C4-2B (cell line): ENCODE measurements at regions not wholly inside any gene's neighbourhood (a gene's known extent, or its start where the extent isn't known, plus 50 kb on each side); places are given as distances from the start of the nearest gene placed in this dataset.
"Not testable (repeated sequence)": the region's sequence is repeated elsewhere in the genome, so short reads cannot be mapped to it uniquely, and the experiment has no call there.

Experiments used
- ZFX ChIP-seq: fragments of 450-650 bp; IDR thresholded peaks from 2 replicates; pipeline ENCODE4 v1.6.1; 2017
- TF ChIP-seq, protein P1 (sequence below): fragments of 450-650 bp; conservative IDR thresholded peaks from 2 replicates; pipeline ENCODE4 v1.5.1; 2017; ENCODE audit warnings: mild to moderate bottlenecking

DNA sequence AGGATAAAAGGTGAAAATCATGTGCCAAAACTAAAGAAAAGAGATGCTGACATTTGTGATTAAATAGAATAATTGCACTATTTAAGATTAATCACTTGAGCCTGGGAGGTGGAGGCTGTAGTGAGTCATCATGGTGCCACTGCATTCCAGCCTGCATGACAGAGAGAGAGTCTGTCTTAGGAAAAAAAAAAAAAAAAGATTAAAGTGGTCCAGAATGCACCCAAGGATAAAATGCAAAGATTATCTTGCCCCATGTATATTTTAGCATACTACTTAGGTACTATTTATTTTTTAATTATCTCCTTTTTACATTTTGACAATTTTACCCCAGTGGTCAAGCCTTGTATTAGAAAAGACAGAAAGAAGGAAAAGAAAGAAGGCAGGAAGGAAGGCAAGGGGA lies 1181.4 kb upstream of the PCDH10 start:
- TF ChIP-seq, protein P1, sequence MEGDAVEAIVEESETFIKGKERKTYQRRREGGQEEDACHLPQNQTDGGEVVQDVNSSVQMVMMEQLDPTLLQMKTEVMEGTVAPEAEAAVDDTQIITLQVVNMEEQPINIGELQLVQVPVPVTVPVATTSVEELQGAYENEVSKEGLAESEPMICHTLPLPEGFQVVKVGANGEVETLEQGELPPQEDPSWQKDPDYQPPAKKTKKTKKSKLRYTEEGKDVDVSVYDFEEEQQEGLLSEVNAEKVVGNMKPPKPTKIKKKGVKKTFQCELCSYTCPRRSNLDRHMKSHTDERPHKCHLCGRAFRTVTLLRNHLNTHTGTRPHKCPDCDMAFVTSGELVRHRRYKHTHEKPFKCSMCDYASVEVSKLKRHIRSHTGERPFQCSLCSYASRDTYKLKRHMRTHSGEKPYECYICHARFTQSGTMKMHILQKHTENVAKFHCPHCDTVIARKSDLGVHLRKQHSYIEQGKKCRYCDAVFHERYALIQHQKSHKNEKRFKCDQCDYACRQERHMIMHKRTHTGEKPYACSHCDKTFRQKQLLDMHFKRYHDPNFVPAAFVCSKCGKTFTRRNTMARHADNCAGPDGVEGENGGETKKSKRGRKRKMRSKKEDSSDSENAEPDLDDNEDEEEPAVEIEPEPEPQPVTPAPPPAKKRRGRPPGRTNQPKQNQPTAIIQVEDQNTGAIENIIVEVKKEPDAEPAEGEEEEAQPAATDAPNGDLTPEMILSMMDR: not testable (repeated sequence)
- TF ChIP-seq ZFX: not testable (repeated sequence)
